IPS-15b (cell line): ENCODE measurements at regions not wholly inside any gene's neighbourhood (a gene's known extent, or its start where the extent isn't known, plus 50 kb on each side); places are given as distances from the start of the nearest gene placed in this dataset.
"Not testable (repeated sequence)": the region's sequence is repeated elsewhere in the genome, so short reads cannot be mapped to it uniquely, and the experiment has no call there.

Experiments used
- H3K27me3 ChIP-seq: one replicate; pipeline ENCODE4 v1.6.1; 2013; ENCODE audit warnings: low read length; ENCODE audit not compliant: control insufficient read depth, insufficient read depth
- H3K36me3 ChIP-seq: one replicate; pipeline ENCODE4 v1.6.1; 2013; ENCODE audit warnings: low read length; ENCODE audit not compliant: control insufficient read depth, insufficient read depth
- H3K4me1 ChIP-seq: one replicate; pipeline ENCODE4 v1.6.1; 2013; ENCODE audit warnings: mild to moderate bottlenecking, low read length; ENCODE audit not compliant: control insufficient read depth, insufficient read depth
- H3K4me3 ChIP-seq: one replicate; pipeline ENCODE4 v1.5.1; 2013; ENCODE audit warnings: low read depth, low read length
- H3K9ac ChIP-seq: one replicate; pipeline ENCODE4 v1.6.1; 2013; ENCODE audit warnings: low read depth, mild to moderate bottlenecking, low read length
- H3K9me3 ChIP-seq: one replicate; pipeline ENCODE4 v1.6.1; 2013; ENCODE audit warnings: mild to moderate bottlenecking, low read length; ENCODE audit not compliant: control insufficient read depth, insufficient read depth

DNA sequence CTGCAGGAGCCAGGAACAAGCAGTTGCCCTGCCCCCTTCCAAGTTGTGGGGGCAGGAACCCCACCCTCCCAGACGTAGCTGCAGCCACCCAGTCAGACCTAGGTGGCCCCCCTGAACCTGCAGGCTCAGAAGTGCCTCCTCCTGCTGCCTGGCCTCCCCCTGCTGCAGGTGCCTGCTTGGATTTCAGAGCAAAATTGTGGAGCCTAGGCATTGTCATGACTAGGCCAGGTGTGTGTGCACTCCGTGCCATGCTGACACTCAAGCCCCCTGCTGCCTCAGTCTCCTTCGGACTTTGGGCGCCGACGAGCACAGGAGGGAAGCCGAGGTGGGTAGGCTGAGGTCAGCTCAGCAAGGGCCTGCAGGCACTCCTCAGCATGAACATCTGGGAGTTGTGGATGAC is 733.9 kb upstream of the ZWINT start:
- no peaks in the 10 kb centered on the region for H3K4me1 ChIP-seq
- no peaks in the 10 kb centered on the region for H3K36me3 ChIP-seq
- peaks cover 5% of the 10 kb centered on the region for H3K9me3 ChIP-seq
- no peak overlapping the region for H3K9ac ChIP-seq
- no peak overlapping the region for H3K4me3 ChIP-seq
- H3K27me3 ChIP-seq: no peaks in the 10 kb centered on the region

DNA sequence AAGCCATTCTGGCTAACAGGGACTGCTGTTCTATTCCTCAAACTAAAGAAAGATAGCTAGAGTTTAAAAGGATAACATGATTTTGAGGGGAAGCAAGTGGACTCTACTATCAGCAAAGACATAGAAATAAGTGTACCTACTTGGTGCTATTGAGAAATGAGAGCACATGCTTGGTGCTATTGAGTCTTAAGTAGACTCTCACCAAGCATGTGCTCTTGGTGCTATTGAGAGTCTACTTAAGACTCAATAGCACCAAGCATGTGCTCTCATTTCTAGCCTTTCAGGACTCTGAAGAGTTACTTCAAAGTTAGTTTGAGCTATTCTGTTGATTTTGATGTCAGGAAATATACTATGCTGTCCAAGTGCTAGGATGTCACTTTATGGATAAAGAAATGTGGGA is 733.0 kb upstream of the ZWINT start:
- H3K4me1 ChIP-seq: no peaks in the 10 kb centered on the region
- no peaks in the 10 kb centered on the region for H3K36me3 ChIP-seq
- no peak overlapping the region for H3K9ac ChIP-seq
- H3K27me3 ChIP-seq: no peaks in the 10 kb centered on the region
- H3K4me3 ChIP-seq: no peak overlapping the region
- peaks cover 5% of the 10 kb centered on the region for H3K9me3 ChIP-seq

DNA sequence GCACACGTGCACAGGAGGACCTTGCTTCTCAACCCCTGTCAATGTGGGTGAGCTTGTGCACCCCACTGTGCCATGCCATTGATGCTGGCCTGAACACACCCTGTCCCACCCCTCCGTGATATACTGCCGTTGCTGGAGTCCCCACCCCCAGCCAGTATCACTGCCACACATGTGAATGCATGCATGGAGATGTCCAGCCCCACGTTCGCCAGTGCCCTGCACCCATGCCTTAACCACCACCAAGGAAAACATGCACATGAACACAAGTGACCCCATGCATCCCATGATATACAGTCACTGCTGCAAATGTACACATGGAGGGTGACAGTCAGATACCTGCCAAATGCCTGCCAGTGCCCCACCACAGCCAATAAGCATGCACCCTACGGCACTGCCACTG is 692.5 kb upstream of the ZWINT start:
- H3K36me3 ChIP-seq: no peaks in the 10 kb centered on the region
- H3K27me3 ChIP-seq: no peaks in the 10 kb centered on the region
- no peak overlapping the region for H3K4me3 ChIP-seq
- no peaks in the 10 kb centered on the region for H3K4me1 ChIP-seq
- no peak overlapping the region for H3K9ac ChIP-seq
- H3K9me3 ChIP-seq: no peaks in the 10 kb centered on the region

DNA sequence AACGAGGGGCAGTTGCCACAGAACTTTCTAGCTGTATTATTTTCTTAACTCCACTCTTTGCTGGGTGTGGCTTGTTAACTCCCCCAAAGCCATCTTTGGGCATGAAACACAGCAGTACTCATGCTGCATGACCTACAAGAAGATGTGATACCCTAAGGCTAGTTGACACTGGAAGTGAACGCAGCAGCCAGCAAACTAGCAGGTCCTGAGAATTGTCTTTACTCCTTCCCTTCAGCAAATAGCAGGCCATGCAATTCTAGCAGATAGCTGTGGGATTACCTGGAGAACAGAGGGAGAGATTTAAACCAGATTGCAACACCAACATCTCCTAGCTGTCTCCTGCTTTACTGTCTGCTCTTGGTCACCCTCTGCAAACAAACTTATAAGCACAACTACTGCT is 688.0 kb upstream of the ZWINT start:
- H3K9me3 ChIP-seq: no peaks in the 10 kb centered on the region
- no peak overlapping the region for H3K4me3 ChIP-seq
- no peaks in the 10 kb centered on the region for H3K27me3 ChIP-seq
- no peaks in the 10 kb centered on the region for H3K36me3 ChIP-seq
- H3K4me1 ChIP-seq: no peaks in the 10 kb centered on the region
- H3K9ac ChIP-seq: no peak overlapping the region

DNA sequence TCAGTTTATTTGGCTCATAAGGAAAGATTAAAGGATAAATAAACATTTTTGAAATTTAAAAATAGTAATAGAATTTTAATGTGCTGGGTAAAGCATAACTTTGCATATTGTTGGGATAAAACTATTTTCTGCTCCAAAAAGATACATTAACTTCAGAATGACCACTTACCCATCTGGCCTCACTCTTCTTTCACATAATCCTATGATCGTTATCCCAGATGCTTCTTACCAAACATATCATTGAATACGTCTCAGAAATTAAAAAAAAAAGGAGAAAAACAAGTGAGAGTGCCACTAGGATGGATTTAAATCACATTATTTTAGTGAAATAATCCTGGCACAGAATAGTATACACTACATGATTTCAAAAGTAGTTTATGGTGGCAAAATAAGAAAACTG is 677.5 kb upstream of the ZWINT start:
- H3K9ac ChIP-seq: no peak overlapping the region
- no peaks in the 10 kb centered on the region for H3K36me3 ChIP-seq

DNA sequence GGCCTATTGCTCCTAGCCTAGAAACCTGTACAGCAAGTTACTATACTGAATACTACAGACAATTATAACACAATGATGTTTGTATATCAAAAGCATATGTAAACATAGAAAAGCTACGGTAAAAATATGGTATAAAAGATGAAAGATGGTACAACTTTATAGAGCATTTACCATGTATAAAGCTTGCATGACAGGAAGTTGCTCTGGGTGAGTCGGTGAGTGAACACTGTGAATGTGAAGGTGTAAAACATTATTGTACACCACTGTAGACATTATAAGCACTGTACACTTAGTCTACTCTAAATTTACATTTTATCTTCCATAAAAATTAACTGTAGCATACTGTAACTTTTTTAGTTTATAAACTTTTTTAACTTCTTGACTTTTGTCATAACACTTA is 674.3 kb upstream of the ZWINT start:
- no peak overlapping the region for H3K9ac ChIP-seq
- H3K4me3 ChIP-seq: no peak overlapping the region
- no peaks in the 10 kb centered on the region for H3K27me3 ChIP-seq
- no peaks in the 10 kb centered on the region for H3K9me3 ChIP-seq
- H3K4me1 ChIP-seq: no peaks in the 10 kb centered on the region
- no peaks in the 10 kb centered on the region for H3K36me3 ChIP-seq

More for the DNA sequence above, 677.5 kb upstream of the ZWINT start:
- Histone ChIP-seq H3K9me3 (no peaks in the 10 kb centered on the region), H3K4me3 (no peak overlapping the region), H3K4me1 (no peaks in the 10 kb centered on the region), H3K27me3 (no peaks in the 10 kb centered on the region)

DNA sequence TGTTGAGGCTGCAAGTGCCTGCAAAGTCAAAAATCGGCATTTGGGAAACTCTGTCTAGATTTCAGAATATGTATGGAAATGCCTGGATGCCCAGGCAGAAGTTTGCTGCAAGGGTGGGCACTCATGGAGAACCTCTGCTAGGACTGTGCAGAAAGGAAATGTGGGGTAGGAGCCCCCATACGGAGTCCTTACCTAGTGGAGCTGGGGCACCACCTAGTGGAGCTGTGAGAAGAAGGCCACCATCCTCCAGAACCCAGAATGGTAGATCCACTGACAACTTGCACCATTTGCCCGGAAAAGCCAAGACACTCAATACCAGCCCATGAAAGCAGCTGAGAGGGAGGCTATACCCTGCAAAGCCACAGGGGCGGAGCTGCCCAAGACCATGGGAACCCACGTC is 671.2 kb upstream of the ZWINT start:
- not testable (repeated sequence) for H3K27me3 ChIP-seq, H3K4me1 ChIP-seq, H3K9me3 ChIP-seq, H3K9ac ChIP-seq, H3K36me3 ChIP-seq, H3K4me3 ChIP-seq

DNA sequence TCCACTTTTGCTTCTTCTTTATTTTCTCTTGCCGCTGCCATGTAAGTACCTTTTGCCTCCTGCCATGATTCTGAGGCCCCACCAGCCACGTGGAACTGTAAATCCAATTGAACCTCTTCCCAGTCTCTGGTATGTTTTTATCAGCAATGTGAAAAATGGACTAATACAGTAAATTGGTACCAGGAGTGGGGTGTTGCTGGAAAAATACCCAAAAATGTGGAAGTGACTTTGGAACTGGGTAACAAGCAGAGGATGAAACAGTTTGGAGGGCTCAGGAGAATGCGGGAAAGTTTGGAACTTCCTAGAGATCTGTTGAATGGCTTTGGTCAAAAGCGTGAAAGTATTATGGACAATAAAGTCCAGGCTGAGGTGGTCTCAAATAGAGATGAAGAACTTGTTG is 670.3 kb upstream of the ZWINT start:
- Histone ChIP-seq H3K4me1 (no peaks in the 10 kb centered on the region), H3K9me3 (no peaks in the 10 kb centered on the region), H3K4me3 (no peak overlapping the region), H3K36me3 (no peaks in the 10 kb centered on the region), H3K9ac (no peak overlapping the region), H3K27me3 (no peaks in the 10 kb centered on the region)

DNA sequence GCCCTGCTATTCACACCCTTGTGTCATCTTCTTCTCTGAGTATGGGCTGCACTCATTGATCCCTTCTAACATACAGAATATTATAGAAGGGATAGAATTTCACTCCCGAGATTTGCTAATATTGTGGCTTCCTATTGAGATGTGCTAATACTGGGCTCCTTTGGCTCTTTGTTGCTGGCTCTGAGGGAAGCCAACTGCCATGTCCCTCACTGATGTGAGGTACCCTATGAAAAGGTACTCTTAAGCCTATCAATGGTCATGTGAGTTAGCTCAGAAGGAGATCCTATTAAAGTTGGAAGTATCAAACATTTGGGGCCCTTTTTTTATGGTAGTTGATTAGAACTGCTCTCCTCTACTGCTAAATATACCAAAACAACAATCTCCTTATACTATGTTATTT is 665.2 kb upstream of the ZWINT start:
- H3K4me3 ChIP-seq: no peak overlapping the region
- H3K9me3 ChIP-seq: no peaks in the 10 kb centered on the region
- H3K36me3 ChIP-seq: no peaks in the 10 kb centered on the region
- H3K4me1 ChIP-seq: no peaks in the 10 kb centered on the region
- H3K9ac ChIP-seq: no peak overlapping the region
- H3K27me3 ChIP-seq: no peaks in the 10 kb centered on the region

DNA sequence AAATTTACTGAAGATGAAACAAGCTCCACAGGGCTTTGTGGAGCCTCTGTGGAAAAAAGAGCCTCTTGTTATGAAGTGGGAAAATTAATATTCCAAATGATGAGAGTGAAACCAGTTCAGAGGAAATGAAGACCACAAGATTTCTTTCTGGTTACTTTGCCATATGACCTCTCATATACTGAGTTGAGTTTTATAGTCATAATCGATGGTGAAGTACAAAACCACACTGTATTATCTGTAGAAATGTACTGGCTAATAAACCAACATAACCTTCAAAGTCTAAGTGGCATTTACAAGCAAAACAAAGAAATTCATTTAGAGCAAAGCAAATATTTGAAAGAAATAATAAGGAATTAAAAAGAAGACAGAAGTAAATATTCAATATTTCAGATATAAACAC is 662.6 kb upstream of the ZWINT start:
- peaks cover 5% of the 10 kb centered on the region for H3K4me1 ChIP-seq
- no peak overlapping the region for H3K4me3 ChIP-seq
- no peak overlapping the region for H3K9ac ChIP-seq
- H3K9me3 ChIP-seq: no peaks in the 10 kb centered on the region
- H3K36me3 ChIP-seq: no peaks in the 10 kb centered on the region
- no peaks in the 10 kb centered on the region for H3K27me3 ChIP-seq

DNA sequence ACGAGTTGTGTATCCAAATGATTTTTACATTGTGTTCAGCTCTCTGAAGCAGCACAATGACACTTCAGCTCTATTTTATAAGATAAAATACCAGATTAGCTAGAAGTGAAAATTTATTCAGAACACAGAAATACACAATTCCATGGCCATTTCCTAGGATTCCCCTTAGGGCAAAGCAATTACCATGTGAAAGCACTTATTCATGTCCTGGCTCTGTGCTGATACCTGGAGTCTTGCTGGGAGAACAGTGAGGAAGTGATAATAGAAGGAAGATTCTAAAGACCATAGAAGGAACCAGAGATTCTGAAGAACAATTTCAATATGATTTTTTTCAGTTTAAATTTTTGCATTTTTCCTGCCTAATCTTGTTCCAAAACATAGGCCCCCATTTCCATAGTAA is 657.4 kb upstream of the ZWINT start:
- no peaks in the 10 kb centered on the region for H3K9me3 ChIP-seq

DNA sequence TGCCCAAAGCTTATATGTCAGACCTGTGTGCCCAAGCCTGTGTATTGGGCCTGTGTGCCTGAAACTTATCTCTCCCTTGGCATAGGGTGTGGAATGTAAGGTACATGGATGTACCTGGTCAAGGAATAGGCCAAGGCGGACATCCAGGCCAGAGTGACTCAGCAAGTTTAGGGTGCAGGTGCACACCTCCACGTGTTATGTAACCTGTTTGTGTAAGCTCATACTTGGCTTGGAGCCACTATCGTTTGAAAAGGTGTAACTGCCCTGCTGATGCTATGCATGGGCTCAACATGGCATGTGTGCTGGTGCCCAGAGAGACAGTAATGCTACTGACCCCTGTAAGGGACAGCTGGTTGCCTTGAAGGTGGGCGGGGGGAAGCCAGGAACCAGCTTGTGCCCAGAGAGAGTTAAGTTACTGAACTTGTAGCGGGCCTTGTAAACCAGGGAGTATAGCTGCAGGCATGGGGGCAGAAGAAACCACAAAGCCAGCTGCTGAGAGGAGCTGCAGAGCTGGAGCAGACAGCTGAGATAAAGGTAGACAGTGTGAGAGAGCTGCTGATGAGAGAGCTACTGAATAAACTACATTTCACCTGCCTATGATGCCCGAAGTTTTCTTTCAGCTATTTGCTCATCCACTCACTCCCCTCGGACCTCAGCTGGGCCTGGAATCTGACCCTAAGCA is 656.4 kb upstream of the ZWINT start:
- Histone ChIP-seq H3K9ac (no peak overlapping the region), H3K4me3 (no peak overlapping the region), H3K4me1 (peaks cover 6% of the 10 kb centered on the region), H3K27me3 (no peaks in the 10 kb centered on the region), H3K9me3 (no peaks in the 10 kb centered on the region), H3K36me3 (no peaks in the 10 kb centered on the region)

More for the DNA sequence above, 657.4 kb upstream of the ZWINT start:
- H3K4me1 ChIP-seq: peaks cover 6% of the 10 kb centered on the region
- H3K27me3 ChIP-seq: no peaks in the 10 kb centered on the region
- no peak overlapping the region for H3K4me3 ChIP-seq
- no peaks in the 10 kb centered on the region for H3K36me3 ChIP-seq
- H3K9ac ChIP-seq: no peak overlapping the region
